IPS DF 6.9 (cell line): ENCODE measurements at regions not wholly inside any gene's neighbourhood (a gene's known extent, or its start where the extent isn't known, plus 50 kb on each side); places are given as distances from the start of the nearest gene placed in this dataset.
"Not testable (repeated sequence)": the region's sequence is repeated elsewhere in the genome, so short reads cannot be mapped to it uniquely, and the experiment has no call there.

Experiments used
- DNase-seq: peaks from one replicate; pipeline ENCODE4 v3.0.0-alpha.2; 2013; ENCODE audit warnings: low read depth, low spot score
- H3K27ac ChIP-seq: one replicate; pipeline ENCODE4 v1.5.1; 2013; ENCODE audit warnings: low read length, control low read depth
- H3K27me3 ChIP-seq: 2 replicates; pipeline ENCODE4 v1.6.1; 2013; ENCODE audit warnings: mild to moderate bottlenecking, low read length; ENCODE audit not compliant: control insufficient read depth, insufficient read depth
- H3K36me3 ChIP-seq: 2 replicates; pipeline ENCODE4 v1.6.1; 2013; ENCODE audit warnings: low read length; ENCODE audit not compliant: control insufficient read depth, insufficient read depth
- H3K4me1 ChIP-seq: 2 replicates; pipeline ENCODE4 v1.6.1; 2013; ENCODE audit warnings: low read length; ENCODE audit not compliant: control insufficient read depth, insufficient read depth
- H3K4me3 ChIP-seq: 2 replicates; pipeline ENCODE4 v1.5.1; 2013; ENCODE audit warnings: mild to moderate bottlenecking, low read length
- H3K9me3 ChIP-seq: 2 replicates; pipeline ENCODE4 v1.6.1; 2013; ENCODE audit warnings: low read length, inconsistent platforms; ENCODE audit not compliant: control insufficient read depth, insufficient read depth
- WGBS: extraction: QIAGEN DNeasy Blood & Tissue Kit; methylation state at CpG from one replicate; pipeline ENCODE4 v1.1.7; 2013; ENCODE audit warnings: mixed read lengths, missing lambda C conversion rate; ENCODE audit not compliant: insufficient read length, insufficient coverage; 5-methylcytosine and 5-hydroxymethylcytosine counted together

GRCh38 chr13:87130423-87130822 lies 540.7 kb upstream of the SLITRK5 start:
- H3K4me1 ChIP-seq = no peaks in the 10 kb centered on the region
- no peaks in the 10 kb centered on the region for H3K9me3 ChIP-seq
- H3K4me3 ChIP-seq = no peak overlapping the region
- H3K27ac ChIP-seq = no peak overlapping the region
- no peak for DNase-seq
- H3K36me3 ChIP-seq = no peaks in the 10 kb centered on the region
- no peaks in the 10 kb centered on the region for H3K27me3 ChIP-seq

GRCh38 chr13:87131611-87132010 lies 539.6 kb upstream of the SLITRK5 start:
- WGBS = no CpG with 5 or more reads among the region's 2 CpGs
- H3K4me3 ChIP-seq = no peak overlapping the region
- DNase-seq = no peak
- H3K27ac ChIP-seq = no peak overlapping the region
- no peaks in the 10 kb centered on the region for H3K27me3 ChIP-seq
- no peaks in the 10 kb centered on the region for H3K4me1 ChIP-seq
- H3K9me3 ChIP-seq = no peaks in the 10 kb centered on the region
- H3K36me3 ChIP-seq = no peaks in the 10 kb centered on the region

GRCh38 chr13:87138866-87139265 lies 532.3 kb upstream of the SLITRK5 start:
- DNase-seq = no peak
- Histone ChIP-seq H3K27me3 (no peaks in the 10 kb centered on the region), H3K9me3 (no peaks in the 10 kb centered on the region), H3K4me3 (no peak overlapping the region), H3K4me1 (no peaks in the 10 kb centered on the region), H3K36me3 (no peaks in the 10 kb centered on the region), H3K27ac (no peak overlapping the region)
- WGBS = no CpG with 5 or more reads among the region's 3 CpGs

- Histone ChIP-seq H3K4me3 (no peak overlapping the region), H3K36me3 (no peaks in the 10 kb centered on the region), H3K9me3 (no peaks in the 10 kb centered on the region), H3K27ac (no peak overlapping the region), H3K4me1 (no peaks in the 10 kb centered on the region), H3K27me3 (no peaks in the 10 kb centered on the region)
- DNase-seq = no peak
These were observed 524.1 kb upstream of the SLITRK5 start for GRCh38 chr13:87147076-87147475.

GRCh38 chr13:87153371-87153770 lies 517.8 kb upstream of the SLITRK5 start:
- no peak overlapping the region for H3K4me3 ChIP-seq
- no peaks in the 10 kb centered on the region for H3K36me3 ChIP-seq
- H3K27me3 ChIP-seq = no peaks in the 10 kb centered on the region
- no peak for DNase-seq
- WGBS = no CpG with 5 or more reads among the region's 3 CpGs
- H3K27ac ChIP-seq = no peak overlapping the region
- H3K4me1 ChIP-seq = no peaks in the 10 kb centered on the region
- no peaks in the 10 kb centered on the region; the same call in 1 of the 2 replicates for H3K9me3 ChIP-seq

- Histone ChIP-seq H3K9me3 (no peaks in the 10 kb centered on the region), H3K4me1 (no peaks in the 10 kb centered on the region), H3K4me3 (no peak overlapping the region), H3K27ac (no peak overlapping the region), H3K36me3 (no peaks in the 10 kb centered on the region), H3K27me3 (no peaks in the 10 kb centered on the region)
- no CpG with 5 or more reads among the region's 3 CpGs for WGBS
- no peak for DNase-seq
These were observed 504.8 kb upstream of the SLITRK5 start for GRCh38 chr13:87166348-87166747.

DNA sequence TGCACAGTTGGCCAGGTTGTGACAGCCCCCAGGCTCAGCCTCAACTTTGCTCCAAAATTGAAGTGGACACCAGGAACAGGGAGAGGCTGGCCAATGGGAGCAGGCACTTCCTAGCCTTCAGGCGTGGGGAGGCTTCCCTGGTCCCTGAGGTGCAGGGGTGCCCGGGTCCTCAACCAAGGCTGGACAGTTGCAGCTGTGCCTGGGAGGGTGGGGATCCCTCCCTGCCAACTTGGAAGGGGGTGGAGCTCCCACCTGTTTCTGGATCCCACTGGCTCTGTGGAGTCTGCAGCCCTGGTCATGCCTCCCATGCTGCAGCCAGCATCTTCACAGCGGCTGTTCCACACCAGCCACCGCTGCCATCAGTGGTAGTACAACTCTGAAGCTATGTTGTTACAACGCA lies 502.8 kb upstream of the SLITRK5 start:
- no peak overlapping the region for H3K27ac ChIP-seq
- no peak for DNase-seq
- H3K9me3 ChIP-seq = no peaks in the 10 kb centered on the region
- H3K36me3 ChIP-seq = no peaks in the 10 kb centered on the region
- no peaks in the 10 kb centered on the region for H3K27me3 ChIP-seq
- H3K4me1 ChIP-seq = no peaks in the 10 kb centered on the region
- no CpG with 5 or more reads among the region's 5 CpGs for WGBS
- no peak overlapping the region for H3K4me3 ChIP-seq

DNA sequence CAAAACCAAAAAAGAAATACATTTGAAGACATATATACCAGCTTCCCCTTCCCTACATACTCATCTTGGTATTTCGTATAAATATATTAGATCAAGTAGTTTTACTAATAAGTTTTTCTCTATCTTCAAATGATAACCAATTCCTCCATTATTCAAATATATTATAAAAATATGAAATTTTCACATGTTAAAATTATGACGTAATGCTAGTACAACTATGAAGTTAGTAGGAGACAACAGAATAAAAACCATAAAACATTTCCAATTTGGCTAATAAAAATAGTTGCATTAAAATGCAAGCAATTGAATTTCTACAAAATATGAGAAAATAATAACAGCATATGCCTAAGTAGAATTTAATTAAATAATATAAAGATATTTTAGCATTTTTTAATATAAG lies 501.8 kb upstream of the SLITRK5 start:
- Histone ChIP-seq H3K27ac (no peak overlapping the region), H3K27me3 (no peaks in the 10 kb centered on the region), H3K4me3 (no peak overlapping the region), H3K36me3 (no peaks in the 10 kb centered on the region), H3K9me3 (no peaks in the 10 kb centered on the region), H3K4me1 (no peaks in the 10 kb centered on the region)
- DNase-seq = no peak
- no CpG with 5 or more reads among the region's 2 CpGs for WGBS

GRCh38 chr13:87172166-87172835 lies 498.9 kb upstream of the SLITRK5 start:
- no peak overlapping the region for H3K27ac ChIP-seq
- H3K4me3 ChIP-seq = no peak overlapping the region
- DNase-seq = no peak
- H3K27me3 ChIP-seq = no peaks in the 10 kb centered on the region
- no peaks in the 10 kb centered on the region for H3K9me3 ChIP-seq
- H3K4me1 ChIP-seq = no peaks in the 10 kb centered on the region
- WGBS = no CpG with 5 or more reads among the region's 7 CpGs
- H3K36me3 ChIP-seq = no peaks in the 10 kb centered on the region

DNA sequence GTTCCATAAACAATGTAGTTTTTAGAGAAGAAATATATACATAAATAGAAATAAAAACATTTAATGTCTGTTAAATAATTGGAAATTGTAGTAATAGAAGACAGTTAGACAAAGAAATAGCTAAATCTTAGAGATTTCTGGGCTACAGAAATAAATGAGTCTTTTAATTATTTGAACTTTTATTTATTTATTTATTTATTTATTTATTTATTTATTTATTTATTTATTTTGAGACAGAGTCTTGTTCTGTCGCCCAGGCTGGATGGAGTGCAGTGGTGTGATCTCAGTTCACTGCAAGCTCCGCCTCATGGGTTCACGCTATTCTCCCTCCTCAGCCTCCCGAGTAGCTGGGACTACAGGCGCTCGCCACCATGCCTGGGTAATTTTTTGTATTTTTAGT lies 486.0 kb upstream of the SLITRK5 start:
- not testable (repeated sequence) for H3K9me3 ChIP-seq, H3K27ac ChIP-seq, H3K4me3 ChIP-seq, H3K27me3 ChIP-seq, H3K36me3 ChIP-seq, DNase-seq, H3K4me1 ChIP-seq
- no CpG with 5 or more reads among the region's 6 CpGs for WGBS

- WGBS = 100% methylated on average over 2 of the region's 4 CpGs
- not testable (repeated sequence) for H3K27ac ChIP-seq, H3K4me3 ChIP-seq, H3K4me1 ChIP-seq, H3K9me3 ChIP-seq, H3K36me3 ChIP-seq, H3K27me3 ChIP-seq, DNase-seq
These were observed 484.5 kb upstream of the SLITRK5 start for GRCh38 chr13:87186647-87187046.
